ENCODE measurements at regions not wholly inside any gene's neighbourhood (a gene's known extent, or its start where the extent isn't known, plus 50 kb on each side); places are given as distances from the start of the nearest gene placed in this dataset.

DNA sequence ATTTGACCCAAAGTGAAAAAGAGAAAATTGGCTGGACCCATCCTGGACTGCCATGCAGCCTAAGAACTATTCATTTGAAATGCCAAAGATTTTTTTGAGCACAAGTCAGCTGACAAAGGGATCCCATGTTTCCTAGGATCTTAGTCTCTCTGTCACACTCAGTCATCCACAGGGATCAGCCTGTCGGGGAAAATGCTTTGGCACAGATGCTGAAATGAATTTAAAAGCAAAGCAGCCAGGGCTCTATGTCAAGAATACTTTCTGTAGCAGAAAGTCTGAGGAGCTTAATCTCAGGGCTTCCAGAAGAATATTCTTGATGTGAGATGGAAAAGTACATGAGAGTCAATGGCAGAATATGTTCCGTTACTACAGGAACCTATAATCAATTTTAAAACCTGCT, 1900.8 kb downstream of the MRPL39 start:
- TF ChIP-seq, protein P1, sequence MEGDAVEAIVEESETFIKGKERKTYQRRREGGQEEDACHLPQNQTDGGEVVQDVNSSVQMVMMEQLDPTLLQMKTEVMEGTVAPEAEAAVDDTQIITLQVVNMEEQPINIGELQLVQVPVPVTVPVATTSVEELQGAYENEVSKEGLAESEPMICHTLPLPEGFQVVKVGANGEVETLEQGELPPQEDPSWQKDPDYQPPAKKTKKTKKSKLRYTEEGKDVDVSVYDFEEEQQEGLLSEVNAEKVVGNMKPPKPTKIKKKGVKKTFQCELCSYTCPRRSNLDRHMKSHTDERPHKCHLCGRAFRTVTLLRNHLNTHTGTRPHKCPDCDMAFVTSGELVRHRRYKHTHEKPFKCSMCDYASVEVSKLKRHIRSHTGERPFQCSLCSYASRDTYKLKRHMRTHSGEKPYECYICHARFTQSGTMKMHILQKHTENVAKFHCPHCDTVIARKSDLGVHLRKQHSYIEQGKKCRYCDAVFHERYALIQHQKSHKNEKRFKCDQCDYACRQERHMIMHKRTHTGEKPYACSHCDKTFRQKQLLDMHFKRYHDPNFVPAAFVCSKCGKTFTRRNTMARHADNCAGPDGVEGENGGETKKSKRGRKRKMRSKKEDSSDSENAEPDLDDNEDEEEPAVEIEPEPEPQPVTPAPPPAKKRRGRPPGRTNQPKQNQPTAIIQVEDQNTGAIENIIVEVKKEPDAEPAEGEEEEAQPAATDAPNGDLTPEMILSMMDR (optimal IDR thresholded peaks at IDR 0.05 in 1 of 3, IDR thresholded peaks at IDR 0.05 in 1 of 3, conservative IDR thresholded peaks at IDR 0.05 in 1 of 3; ENCODE audit: extremely low read depth in 1 of 3, insufficient read depth in 2 of 3, low read length in 3 of 3), result no peak
- no peak for TF ChIP-seq EZH2 (IDR thresholded peaks at IDR 0.05; ENCODE audit: low read length)
- H3K27ac ChIP-seq (ENCODE audit: control insufficient read depth, insufficient read depth, low read length), result no peak overlapping the region
- FAIRE-seq, result no peak

DNA sequence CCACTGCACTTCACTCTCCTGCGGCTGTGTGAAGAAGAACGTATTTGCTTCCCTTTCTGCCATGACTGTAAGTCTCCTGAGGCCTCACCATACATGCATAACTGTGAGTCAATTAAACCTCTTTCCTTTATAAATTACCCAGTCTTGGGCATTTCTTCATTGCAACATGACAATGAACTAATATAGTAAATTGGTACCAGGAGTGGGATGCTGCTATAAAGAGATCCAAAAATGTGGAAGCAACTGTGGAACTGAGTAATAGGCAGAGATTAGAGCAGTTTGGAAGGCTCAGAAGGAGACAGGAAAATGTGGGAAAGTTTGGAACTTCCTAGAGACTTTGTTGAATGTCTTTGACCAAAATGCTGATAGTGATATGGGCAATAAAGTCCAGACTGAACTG, 1907.9 kb downstream of the MRPL39 start:
- Histone ChIP-seq H2AFZ (ENCODE audit: control insufficient read depth, low read length) (no peak overlapping the region), H3K4me1 (ENCODE audit: control insufficient read depth, extremely low read depth, insufficient read depth, low read length) (no peaks in the 10 kb centered on the region), H3K79me2 (ENCODE audit: control insufficient read depth, insufficient read depth, low read length) (no peaks in the 10 kb centered on the region), H3K9me1 (ENCODE audit: control insufficient read depth, extremely low read depth, insufficient read depth, low read length) (no peaks in the 10 kb centered on the region), H3K27ac (ENCODE audit: control insufficient read depth, insufficient read depth, low read length) (no peak overlapping the region), H3K9ac (ENCODE audit: control insufficient read depth, extremely low read depth, insufficient read depth, low read length) (no peak overlapping the region), H4K20me1 (ENCODE audit: control insufficient read depth, extremely low read depth, insufficient read depth, low read length) (no peaks in the 10 kb centered on the region), H3K36me3 (ENCODE audit: control insufficient read depth in 2 of 2, extremely low read depth in 1 of 2, insufficient read depth in 2 of 2, low read length in 2 of 2) (no peaks in the 10 kb centered on the region), H3K27me3 (ENCODE audit: control insufficient read depth, extremely low read depth, insufficient read depth, low read length) (no peaks in the 10 kb centered on the region), H3K4me3 (ENCODE audit: control insufficient read depth in 2 of 3, extremely low read depth in 1 of 3, insufficient read depth in 2 of 3, low read depth in 1 of 3, low read length in 3 of 3) (no peak overlapping the region), H3K9me3 (ENCODE audit: control insufficient read depth, low read depth, low read length) (peaks cover 2% of the 10 kb centered on the region), H3K4me2 (ENCODE audit: control insufficient read depth, extremely low read depth, insufficient read depth, low read depth, low read length) (no peak overlapping the region)
- dilution Hi-C loops (cut with MboI; ENCODE audit: extremely low pct_ligation_motif_present, low sequenced_read_pairs), result no loop called here
- TF ChIP-seq, protein P1 (optimal IDR thresholded peaks at IDR 0.05 in 1 of 3, IDR thresholded peaks at IDR 0.05 in 1 of 3, conservative IDR thresholded peaks at IDR 0.05 in 1 of 3; ENCODE audit: extremely low read depth in 1 of 3, insufficient read depth in 2 of 3, low read length in 3 of 3), result no peak
- TF ChIP-seq EZH2 (IDR thresholded peaks at IDR 0.05; ENCODE audit: low read length), result no peak
- no peak for FAIRE-seq
- no peak for DNase-seq (ENCODE audit: low read depth, low spot score)

More for the DNA sequence above, 1900.8 kb downstream of the MRPL39 start:
- H4K20me1 ChIP-seq (ENCODE audit: control insufficient read depth, extremely low read depth, insufficient read depth, low read length), result no peaks in the 10 kb centered on the region
- no peak overlapping the region for H3K4me3 ChIP-seq (ENCODE audit: control insufficient read depth in 2 of 3, extremely low read depth in 1 of 3, insufficient read depth in 2 of 3, low read depth in 1 of 3, low read length in 3 of 3)
- H2AFZ ChIP-seq (ENCODE audit: control insufficient read depth, low read length), result no peak overlapping the region
- dilution Hi-C loops (cut with MboI; ENCODE audit: extremely low pct_ligation_motif_present, low sequenced_read_pairs), result no loop called here
- H3K27me3 ChIP-seq (ENCODE audit: control insufficient read depth, extremely low read depth, insufficient read depth, low read length), result no peaks in the 10 kb centered on the region
- no peaks in the 10 kb centered on the region for H3K79me2 ChIP-seq (ENCODE audit: control insufficient read depth, insufficient read depth, low read length)
- H3K9me3 ChIP-seq (ENCODE audit: control insufficient read depth, low read depth, low read length), result no peaks in the 10 kb centered on the region
- H3K4me2 ChIP-seq (ENCODE audit: control insufficient read depth, extremely low read depth, insufficient read depth, low read depth, low read length), result no peak overlapping the region
- H3K4me1 ChIP-seq (ENCODE audit: control insufficient read depth, extremely low read depth, insufficient read depth, low read length), result no peaks in the 10 kb centered on the region
- DNase-seq (ENCODE audit: low read depth, low spot score), result no peak
- no peak overlapping the region for H3K9ac ChIP-seq (ENCODE audit: control insufficient read depth, extremely low read depth, insufficient read depth, low read length)
- H3K9me1 ChIP-seq (ENCODE audit: control insufficient read depth, extremely low read depth, insufficient read depth, low read length), result no peaks in the 10 kb centered on the region
- H3K36me3 ChIP-seq (ENCODE audit: control insufficient read depth in 2 of 2, extremely low read depth in 1 of 2, insufficient read depth in 2 of 2, low read length in 2 of 2), result no peaks in the 10 kb centered on the region

All from keratinocyte (primary cell).